Keratinocyte (primary cell): ENCODE measurements at regions not wholly inside any gene's neighbourhood (a gene's known extent, or its start where the extent isn't known, plus 50 kb on each side); places are given as distances from the start of the nearest gene placed in this dataset.

Experiments used
- CTCF ChIP-seq, 3 experiments: IDR thresholded peaks in 1 of 3; conservative IDR thresholded peaks in 1 of 3; optimal IDR thresholded peaks in 1 of 3; 2 replicates in 2 of 3; 3 replicates in 1 of 3; pipeline versions ENCODE3 to v1.5.1; 2011; ENCODE audit warnings: low read length in 3 of 3, mild to moderate bottlenecking in 3 of 3, moderate library complexity in 2 of 3, control low read depth in 1 of 3, inconsistent platforms in 1 of 3; ENCODE audit not compliant: insufficient read depth in 2 of 3; ENCODE audit errors: extremely low read depth in 1 of 3
- EZH2 ChIP-seq: IDR thresholded peaks from one replicate; pipeline ENCODE4 v1.6.1; 2012; ENCODE audit warnings: inconsistent platforms, mild to moderate bottlenecking, low read length, moderate library complexity

- TF ChIP-seq CTCF (optimal IDR thresholded peaks at IDR 0.05 in 1 of 3, IDR thresholded peaks at IDR 0.05 in 1 of 3, conservative IDR thresholded peaks at IDR 0.05 in 1 of 3; ENCODE audit: extremely low read depth in 1 of 3, insufficient read depth in 2 of 3, low read length in 3 of 3) (no peak), EZH2 (no peak)
These were observed 178.9 kb upstream of the ECI2 start for GRCh38 chr6:4314201-4314707.
